GM12891 (cell line): ENCODE measurements at regions not wholly inside any gene's neighbourhood (a gene's known extent, or its start where the extent isn't known, plus 50 kb on each side); places are given as distances from the start of the nearest gene placed in this dataset.

Source experiments
- POLR2A ChIP-seq: IDR thresholded peaks from 2 replicates; pipeline ENCODE4 v1.6.1; 2011; ENCODE audit warnings: low read depth, low read length, control low read depth
- POLR2AphosphoS5 ChIP-seq: IDR thresholded peaks from 2 replicates; pipeline ENCODE4 v1.6.1; 2011; ENCODE audit warnings: low read depth, low read length, control low read depth
- POU2F2 ChIP-seq: IDR thresholded peaks from 2 replicates; pipeline ENCODE4 v1.6.1; 2011; ENCODE audit warnings: low read depth, mild to moderate bottlenecking, control low read depth, low read length, moderate library complexity
- SPI1 ChIP-seq: IDR thresholded peaks from 2 replicates; pipeline ENCODE4 v1.6.1; 2011; ENCODE audit warnings: low read depth, low read length, control low read depth
- TAF1 ChIP-seq: IDR thresholded peaks from 2 replicates; pipeline ENCODE4 v1.6.1; 2011; ENCODE audit warnings: low read depth, low read length, control low read depth

DNA sequence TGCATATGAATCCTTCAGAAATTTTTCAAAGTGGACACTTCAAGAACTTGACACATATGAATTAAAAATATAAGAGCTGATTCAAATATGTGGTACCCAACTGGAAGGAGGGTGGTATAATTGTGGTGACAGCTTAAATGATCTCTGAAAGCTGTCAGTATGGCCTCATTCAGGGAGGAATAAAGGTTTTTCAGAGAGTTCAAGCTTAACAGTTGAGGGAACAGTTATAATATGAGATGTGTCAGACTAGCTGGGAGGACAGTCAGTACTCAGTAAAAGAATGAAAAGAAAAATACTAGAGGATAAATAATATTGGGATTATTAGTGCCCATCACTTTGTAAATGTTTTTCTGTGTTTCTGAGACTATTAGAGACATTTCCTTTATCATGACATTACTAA, 277.5 kb downstream of the RASSF9 start:
- no peak for TF ChIP-seq POLR2AphosphoS5
- no peak for TF ChIP-seq TAF1
- no peak for TF ChIP-seq POLR2A
- no peak for TF ChIP-seq SPI1
- TF ChIP-seq POU2F2: no peak
